Heart right ventricle (tissue), 16 donors: ENCODE measurements at regions not wholly inside any gene's neighbourhood (a gene's known extent, or its start where the extent isn't known, plus 50 kb on each side); places are given as distances from the start of the nearest gene placed in this dataset.

Experiments used
- ATAC-seq, 8 donors: fragments of 200-7000 bp; cut with Tn5 transposase; one replicate each; pipeline ENCODE4 v1.9.1; 2020; ENCODE audit warnings: mild to moderate bottlenecking in 8 of 8, moderate library complexity in 8 of 8, moderate number of reproducible peaks in 1 of 8
- DNase-seq, 2 donors: peaks; one replicate each; pipeline ENCODE4 v3.0.0-alpha.2; 2020
- H3K27ac ChIP-seq, 10 donors: fragments of 200-600 bp; sonication (generic) in 2 of 10; one replicate each; pipeline versions ENCODE4 v1.5.0 to v1.8.0; 2020 to 2022; ENCODE audit warnings: mild to moderate bottlenecking in 3 of 10
- H3K27me3 ChIP-seq, 7 donors: fragments of 200-600 bp; one replicate each; pipeline ENCODE4 v1.8.0; 2021 to 2022; ENCODE audit warnings: mild to moderate bottlenecking in 2 of 7
- H3K36me3 ChIP-seq, 9 donors: fragments of 200-600 bp; sonication (generic) in 1 of 9; one replicate each; pipeline versions ENCODE4 v1.5.0 to v1.8.0; 2020 to 2022; ENCODE audit warnings: mild to moderate bottlenecking in 2 of 9
- H3K4me1 ChIP-seq, 9 donors: fragments of 200-600 bp; sonication (generic) in 1 of 9; one replicate each; pipeline versions ENCODE4 v1.5.0 to v1.8.0; 2020 to 2022; ENCODE audit warnings: mild to moderate bottlenecking in 4 of 9
- H3K4me3 ChIP-seq, 10 donors: fragments of 200-600 bp; sonication (generic) in 2 of 10; one replicate each; pipeline versions ENCODE4 v1.5.0 to v1.8.0; 2020 to 2022; ENCODE audit warnings: mild to moderate bottlenecking in 7 of 10, moderate library complexity in 2 of 10
- H3K9me3 ChIP-seq, 11 donors: fragments of 200-600 bp in 10 of 11; sonication (generic) in 2 of 11; one replicate each; pipeline versions ENCODE4 v1.5.0 to v1.8.0; 2013 to 2022; ENCODE audit warnings: mild to moderate bottlenecking in 2 of 11, control low read depth in 1 of 11, moderate library complexity in 1 of 11
- WGBS, 2 donors: extraction: QIAGEN DNeasy Blood & Tissue Kit; methylation state at CpG; one replicate each; pipeline ENCODE4 v1.1.7; 2013; ENCODE audit warnings: inconsistent platforms in 1 of 2; 5-methylcytosine and 5-hydroxymethylcytosine counted together
- intact Hi-C, 10 donors: fragments of 100-400 bp; cut with DNase I; formaldehyde crosslinking; loops; one replicate each; pipeline versions ENCODE4 v1.11.1 to v1.14.2; 2022
- TF ChIP-seq, protein P1 (sequence below), 9 donors: fragments of 200-600 bp; sonication (generic) in 2 of 9; IDR thresholded peaks; one replicate each; pipeline versions ENCODE4 v1.5.0 to v1.8.0; 2021 to 2022; ENCODE audit warnings: antibody characterized with exemption in 9 of 9, mild to moderate bottlenecking in 5 of 9, moderate library complexity in 1 of 9
- donor health status: Arrhythmogenic right ventricular cardiomyopathy.
- donor health status: ischemic (EF 13 %, LVEDD 7.1; RV severe dilation, severe dysfunction).
- donor health status: healthy with polysubstance abuse.
- donor health status: DM: no; HTN: yes; CAD: no.
- donor health status: DM: no; HTN: no; CAD: no.
- donor health status: ischemic (EF 25% LVEDD 6.9; RV normal size, moderate dysfunction).
- donor health status: ischemic (EF 25% LVEDD 5.7; RV mildly dilated, moderate dysfunction).
- donor health status: healthy.
- donor health status: DM: yes; HTN: yes; CAD: no.
- donor health status: Ischemic cardiomyopathy.
- donor health status: ischemic (EF 35%, LVEDD 5.7; RV mildly dilated, moderate dysfunction).
- donor health status: nonischemic (EF 11% LVEDD 7.7; RV severe dilation, severe dysfunction).
- donor health status: DM: yes; HTN: yes; CAD: no.
- donor health status: PGD.
- donor health status: ischemic (EF 29% LVEDD 5.4; RV normal size, mild dysfunction).
- donor health status: nonischemic (EF 23%, LVEDD 6.1; RV moderate dilation, normal function).

DNA sequence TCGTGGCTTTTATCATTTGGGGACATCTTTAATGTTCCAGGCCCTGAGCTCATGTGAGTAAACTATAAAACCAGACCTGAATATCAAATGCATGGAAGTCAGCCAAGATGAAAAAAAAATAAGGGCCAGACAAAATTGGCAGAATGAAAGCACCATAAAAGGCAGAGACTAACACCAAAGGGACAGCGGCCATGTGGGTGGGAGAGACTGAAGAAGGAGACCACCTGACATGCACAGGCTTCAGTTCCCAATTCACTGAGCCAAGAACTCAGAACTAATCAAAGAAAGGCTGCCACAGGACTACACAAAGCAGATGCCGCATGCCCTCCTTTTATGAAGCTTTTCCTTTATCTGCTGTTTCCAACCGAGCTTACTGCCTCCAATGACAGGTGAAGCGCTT, 267.1 kb downstream of the RAD51AP2 start:
- 68 to 75% methylated on average over 5 of the region's 5 CpGs for WGBS, 2 donors
- TF ChIP-seq, protein P1, sequence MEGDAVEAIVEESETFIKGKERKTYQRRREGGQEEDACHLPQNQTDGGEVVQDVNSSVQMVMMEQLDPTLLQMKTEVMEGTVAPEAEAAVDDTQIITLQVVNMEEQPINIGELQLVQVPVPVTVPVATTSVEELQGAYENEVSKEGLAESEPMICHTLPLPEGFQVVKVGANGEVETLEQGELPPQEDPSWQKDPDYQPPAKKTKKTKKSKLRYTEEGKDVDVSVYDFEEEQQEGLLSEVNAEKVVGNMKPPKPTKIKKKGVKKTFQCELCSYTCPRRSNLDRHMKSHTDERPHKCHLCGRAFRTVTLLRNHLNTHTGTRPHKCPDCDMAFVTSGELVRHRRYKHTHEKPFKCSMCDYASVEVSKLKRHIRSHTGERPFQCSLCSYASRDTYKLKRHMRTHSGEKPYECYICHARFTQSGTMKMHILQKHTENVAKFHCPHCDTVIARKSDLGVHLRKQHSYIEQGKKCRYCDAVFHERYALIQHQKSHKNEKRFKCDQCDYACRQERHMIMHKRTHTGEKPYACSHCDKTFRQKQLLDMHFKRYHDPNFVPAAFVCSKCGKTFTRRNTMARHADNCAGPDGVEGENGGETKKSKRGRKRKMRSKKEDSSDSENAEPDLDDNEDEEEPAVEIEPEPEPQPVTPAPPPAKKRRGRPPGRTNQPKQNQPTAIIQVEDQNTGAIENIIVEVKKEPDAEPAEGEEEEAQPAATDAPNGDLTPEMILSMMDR (IDR thresholded peaks at IDR 0.05) = no peak
- DNase-seq (no peak), ATAC-seq (no peak)
- Histone ChIP-seq H3K4me3 (no peak overlapping the region), H3K4me1 (no peaks in the 10 kb centered on the region), H3K27ac (no peak overlapping the region), H3K9me3 (no peaks in the 10 kb centered on the region), H3K36me3 (no peaks in the 10 kb centered on the region), H3K27me3 (no peaks in the 10 kb centered on the region)
- intact Hi-C loops = no loop called here

DNA sequence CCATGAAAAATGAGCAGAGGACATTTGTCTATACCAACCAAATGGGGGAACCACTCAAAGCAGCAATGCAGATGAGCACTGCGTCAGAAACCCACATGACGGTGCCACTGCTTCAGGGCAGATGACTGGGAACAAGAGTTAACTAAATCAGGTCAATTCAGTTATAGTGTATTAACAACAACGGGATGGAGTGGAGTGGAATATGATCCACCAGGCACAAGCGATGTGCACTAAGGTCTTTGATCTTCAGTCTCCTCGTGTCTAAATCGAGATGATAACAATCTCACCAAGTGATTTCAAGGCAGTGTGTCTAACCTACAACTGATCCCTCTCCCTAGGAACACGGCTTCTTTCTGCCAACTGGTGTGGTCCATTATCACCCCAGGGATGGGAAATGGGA, 269.0 kb downstream of the RAD51AP2 start:
- H3K36me3 ChIP-seq = no peaks in the 10 kb centered on the region
- TF ChIP-seq, protein P1 (IDR thresholded peaks at IDR 0.05) = no peak
- ATAC-seq = no peak

DNA sequence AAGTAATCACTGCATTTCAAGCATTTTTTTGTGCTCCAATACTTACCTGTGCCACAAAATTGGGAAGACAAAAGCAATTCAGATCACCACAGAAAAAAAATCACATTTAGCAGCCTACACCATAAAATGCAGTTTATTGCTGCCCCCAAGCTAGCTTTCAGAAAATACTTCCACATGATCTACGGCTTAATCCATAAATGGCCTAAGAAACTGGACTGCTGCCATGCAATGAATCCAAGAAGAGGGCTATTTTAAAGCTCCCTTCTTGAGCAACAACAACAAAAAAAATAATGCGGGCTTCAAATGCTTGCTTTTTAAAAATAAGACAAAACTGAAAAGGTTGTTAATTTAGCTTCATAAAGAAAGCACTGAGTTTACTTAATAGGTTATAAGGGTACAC, 272.3 kb downstream of the RAD51AP2 start:
- ATAC-seq = no peak
- H3K27ac ChIP-seq = no peak overlapping the region

More for the DNA sequence above, 269.0 kb downstream of the RAD51AP2 start:
- H3K9me3 ChIP-seq = no peaks in the 10 kb centered on the region
- no peak overlapping the region for H3K4me3 ChIP-seq
- intact Hi-C loops = no loop called here
- no peaks in the 10 kb centered on the region for H3K4me1 ChIP-seq
- no peak overlapping the region for H3K27ac ChIP-seq
- 80 to 89% methylated on average over 7 of the region's 7 CpGs for WGBS, 2 donors
- DNase-seq = no peak
- H3K27me3 ChIP-seq = no peaks in the 10 kb centered on the region

DNA sequence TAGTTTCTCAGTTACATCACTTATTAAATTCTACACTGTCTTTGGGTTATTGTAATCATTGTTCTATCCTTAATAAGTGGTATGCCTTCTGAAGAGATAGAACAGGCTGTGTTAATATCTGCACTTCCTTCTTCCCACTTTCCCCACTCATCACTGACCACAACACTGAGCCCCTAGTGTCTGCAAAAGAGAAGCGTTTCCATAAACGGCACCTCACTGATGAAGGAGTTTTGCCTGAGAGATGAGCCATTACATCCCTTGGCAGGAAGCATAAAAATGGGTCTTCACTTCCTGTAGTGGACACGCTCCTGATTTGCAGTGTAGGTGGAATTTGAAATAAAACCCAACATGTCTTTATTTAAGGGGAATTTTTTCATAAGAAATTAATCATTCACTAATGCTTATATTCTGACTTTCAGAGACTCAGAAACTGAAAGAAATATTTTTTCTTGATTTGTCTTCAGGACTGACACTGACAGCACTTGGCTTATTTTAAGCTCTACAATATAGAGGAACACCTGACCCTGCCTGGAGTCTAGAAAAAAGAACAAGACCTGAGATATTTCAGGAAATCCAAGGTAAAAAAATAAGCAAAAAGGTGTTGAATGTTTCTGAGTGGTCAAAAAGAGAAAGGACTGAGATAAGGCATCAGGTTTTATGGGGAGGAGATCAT, 275.3 kb downstream of the RAD51AP2 start:
- Histone ChIP-seq H3K9me3 (no peaks in the 10 kb centered on the region), H3K27ac (no peak overlapping the region), H3K36me3 (no peaks in the 10 kb centered on the region), H3K4me3 (no peak overlapping the region), H3K4me1 (no peaks in the 10 kb centered on the region), H3K27me3 (no peaks in the 10 kb centered on the region)
- DNase-seq (no peak), ATAC-seq (no peak)
- intact Hi-C loops = no loop called here
- TF ChIP-seq, protein P1 (IDR thresholded peaks at IDR 0.05) = no peak
- 48% methylated on average over 3 of the region's 3 CpGs for WGBS, 2 donors

More for the DNA sequence above, 272.3 kb downstream of the RAD51AP2 start:
- TF ChIP-seq, protein P1 (IDR thresholded peaks at IDR 0.05) = no peak
- Histone ChIP-seq H3K27me3 (no peaks in the 10 kb centered on the region), H3K36me3 (no peaks in the 10 kb centered on the region), H3K9me3 (no peaks in the 10 kb centered on the region), H3K4me1 (no peaks in the 10 kb centered on the region), H3K4me3 (no peak overlapping the region)
- 50 to 55% methylated on average over 2 of the region's 2 CpGs for WGBS, 2 donors
- no peak for DNase-seq
- intact Hi-C loops = no loop called here
